IMR-90 (cell line): ENCODE measurements at regions not wholly inside any gene's neighbourhood (a gene's known extent, or its start where the extent isn't known, plus 50 kb on each side); places are given as distances from the start of the nearest gene placed in this dataset.

Experiments
- ATAC-seq: fragments of 200-7000 bp; cut with Tn5 transposase; 2 replicates; pipeline ENCODE4 v1.9.1; 2020; ENCODE audit warnings: low read depth, mild to moderate bottlenecking, moderate library complexity
- BruUV-seq: library from RNA; stranded (reverse); fragments of 400-500 nt; replicated peaks from 2 replicates; lab custom pipeline; 2021; lab: Mats Ljungman, UMichigan
- CTCF ChIA-PET: fragments of 300-600 bp; formaldehyde crosslinking; extraction: SDS; loops from one replicate; lab custom pipeline; 2021; ENCODE audit warnings: antibody characterized with exemption; lab: Yijun Ruan, JAX
- POLR2A ChIA-PET: fragments of 300-600 bp; sonication (Branson Sonifier 250); formaldehyde crosslinking; loops from one replicate; lab custom pipeline; 2022; ENCODE audit warnings: antibody characterized with exemption; ENCODE audit not compliant: unreplicated experiment; lab: Charles Lee
- DNase-seq: peaks from one replicate; pipeline ENCODE4 v3.0.0; 2013
- H2AFZ ChIP-seq: replicated peaks from 2 replicates; pipeline ENCODE3; 2013; ENCODE audit warnings: low read length, mild to moderate bottlenecking; ENCODE audit not compliant: poor library complexity
- H2AK5ac ChIP-seq: 2 replicates; pipeline ENCODE4 v1.6.1; 2013; ENCODE audit warnings: low read depth, low read length, inconsistent platforms
- H2AK9ac ChIP-seq: replicated peaks from 2 replicates; pipeline ENCODE3; 2013; ENCODE audit warnings: mild to moderate bottlenecking, low read depth, low read length, moderate library complexity; ENCODE audit not compliant: poor library complexity
- H2BK120ac ChIP-seq: 2 replicates; pipeline ENCODE4 v1.6.1; 2013; ENCODE audit warnings: low read depth, low read length, inconsistent platforms
- H2BK15ac ChIP-seq: 3 replicates; pipeline ENCODE4 v1.6.1; 2013; ENCODE audit warnings: low read depth, low read length, inconsistent platforms
- H2BK20ac ChIP-seq: 2 replicates; pipeline ENCODE4 v1.6.1; 2013; ENCODE audit warnings: low read depth, mild to moderate bottlenecking, inconsistent platforms, low read length, moderate library complexity
- H2BK5ac ChIP-seq: 2 replicates; pipeline ENCODE4 v1.6.1; 2013; ENCODE audit warnings: mild to moderate bottlenecking, low read depth, low read length, inconsistent platforms; ENCODE audit not compliant: poor library complexity, severe bottlenecking
- H3K14ac ChIP-seq: replicated peaks from 2 replicates; pipeline ENCODE4 v1.6.1; 2013; ENCODE audit warnings: low read depth, low read length, inconsistent platforms
- H3K18ac ChIP-seq: 2 replicates; pipeline ENCODE4 v1.6.1; 2013; ENCODE audit warnings: low read depth, low read length, control low read depth
- H3K23ac ChIP-seq: 2 replicates; pipeline ENCODE4 v1.6.1; 2013; ENCODE audit warnings: low read depth, low read length, inconsistent platforms
- H3K27ac ChIP-seq: 2 replicates; pipeline ENCODE4 v1.5.1; 2013; ENCODE audit warnings: mild to moderate bottlenecking, control low read depth, low read length; ENCODE audit not compliant: insufficient read depth
- H3K27me3 ChIP-seq: 2 replicates; pipeline ENCODE4 v1.6.1; 2013; ENCODE audit warnings: low read length; ENCODE audit not compliant: control insufficient read depth, insufficient read depth
- H3K36me3 ChIP-seq: 2 replicates; pipeline ENCODE4 v1.6.1; 2013; ENCODE audit warnings: low read length, mixed read lengths; ENCODE audit not compliant: control insufficient read depth, insufficient read depth
- H3K4ac ChIP-seq: 2 replicates; pipeline ENCODE4 v1.6.1; 2013; ENCODE audit warnings: low read depth, low read length, inconsistent platforms
- H3K4me1 ChIP-seq: 2 replicates; pipeline ENCODE4 v1.6.1; 2013; ENCODE audit warnings: low read length, mixed read lengths; ENCODE audit not compliant: control insufficient read depth, insufficient read depth
- H3K4me2 ChIP-seq: 2 replicates; pipeline ENCODE4 v1.6.1; 2013; ENCODE audit warnings: low read depth, mild to moderate bottlenecking, control low read depth, low read length, moderate library complexity
- H3K4me3 ChIP-seq: 2 replicates; pipeline ENCODE4 v1.5.1; 2013; ENCODE audit warnings: low read depth, mild to moderate bottlenecking, control low read depth, low read length, moderate library complexity; ENCODE audit not compliant: insufficient read depth
- H3K56ac ChIP-seq: 2 replicates; pipeline ENCODE4 v1.6.1; 2013; ENCODE audit warnings: low read length, inconsistent platforms; ENCODE audit not compliant: insufficient read depth; ENCODE audit errors: extremely low read depth
- H3K79me1 ChIP-seq, 2 experiments: 2 replicates each; pipeline ENCODE4 v1.6.1; 2013; ENCODE audit warnings: low read length in 2 of 2, inconsistent platforms in 1 of 2, low read depth in 1 of 2
- H3K9ac ChIP-seq: 2 replicates; pipeline ENCODE4 v1.6.1; 2013; ENCODE audit warnings: low read depth, low read length, control low read depth
- H3K9me1 ChIP-seq: 2 replicates; pipeline ENCODE4 v1.6.1; 2013; ENCODE audit warnings: low read length, inconsistent platforms; ENCODE audit not compliant: insufficient read depth
- H3K9me3 ChIP-seq: 2 replicates; pipeline ENCODE4 v1.6.1; 2013; ENCODE audit warnings: low read length; ENCODE audit not compliant: control insufficient read depth, insufficient read depth
- H4K20me1 ChIP-seq: 2 replicates; pipeline ENCODE4 v1.6.1; 2013; ENCODE audit warnings: low read length, inconsistent platforms; ENCODE audit not compliant: insufficient read depth
- H4K5ac ChIP-seq: 2 replicates; pipeline ENCODE4 v1.6.1; 2013; ENCODE audit warnings: mild to moderate bottlenecking, low read depth, low read length, control low read depth
- H4K8ac ChIP-seq, 2 experiments: 2 replicates each; pipeline ENCODE4 v1.6.1; 2013; ENCODE audit warnings: low read depth in 2 of 2, low read length in 2 of 2, control low read depth in 1 of 2, inconsistent platforms in 1 of 2
- H4K91ac ChIP-seq: 2 replicates; pipeline ENCODE4 v1.6.1; 2013; ENCODE audit warnings: low read depth, low read length, inconsistent platforms; ENCODE audit not compliant: insufficient read depth
- FOS ChIP-seq: fragments of 150-350 bp; IDR thresholded peaks from 2 replicates; pipeline ENCODE4 v1.6.1; 2016; ENCODE audit warnings: low read depth, low read length
- MAFK ChIP-seq: IDR thresholded peaks from 2 replicates; pipeline ENCODE4 v1.6.1; 2012; ENCODE audit warnings: low read depth, low read length, improper control_type of control experiment
- MXI1 ChIP-seq: IDR thresholded peaks from 2 replicates; pipeline ENCODE4 v1.6.1; 2012; ENCODE audit warnings: low read depth, mild to moderate bottlenecking, low read length, moderate library complexity, borderline replicate concordance
- NFE2L2 ChIP-seq: fragments of 150-350 bp; IDR thresholded peaks from 2 replicates; pipeline ENCODE4 v1.6.1; 2016; ENCODE audit warnings: low read depth, mild to moderate bottlenecking, low read length
- USF2 ChIP-seq: fragments of 150-350 bp; IDR thresholded peaks from 2 replicates; pipeline ENCODE4 v1.6.1; 2017; ENCODE audit warnings: mild to moderate bottlenecking, antibody characterized with exemption, low read length, low read depth
- WGBS, 2 experiments: methylation state at CpG; one replicate each; pipeline versions ENCODE4 v1.1.5 to v1.1.7; 2013; ENCODE audit warnings: missing lambda C conversion rate in 2 of 2; ENCODE audit not compliant: insufficient read length in 1 of 2; ENCODE audit errors: extremely low coverage in 2 of 2; 5-methylcytosine and 5-hydroxymethylcytosine counted together
- dilution Hi-C: fragments of 300-500 bp; cut with HindIII; formaldehyde crosslinking; loops from one replicate; pipeline ENCODE4 v1.14.3; 2018; ENCODE audit warnings: low sequenced_read_pairs; ENCODE audit not compliant: unreplicated experiment
- in situ Hi-C: fragments of 300-500 bp; cut with MboI; formaldehyde crosslinking; loops from 3 replicates; pipeline ENCODE4 v1.14.3; 2019; ENCODE audit warnings: low sequenced_read_pairs, inconsistent platforms, mixed read lengths
- intact Hi-C: fragments of 100-400 bp; cut with micrococcal nuclease; formaldehyde crosslinking; loops from 2 replicates; pipeline ENCODE4 v1.10.0; 2022

DNA sequence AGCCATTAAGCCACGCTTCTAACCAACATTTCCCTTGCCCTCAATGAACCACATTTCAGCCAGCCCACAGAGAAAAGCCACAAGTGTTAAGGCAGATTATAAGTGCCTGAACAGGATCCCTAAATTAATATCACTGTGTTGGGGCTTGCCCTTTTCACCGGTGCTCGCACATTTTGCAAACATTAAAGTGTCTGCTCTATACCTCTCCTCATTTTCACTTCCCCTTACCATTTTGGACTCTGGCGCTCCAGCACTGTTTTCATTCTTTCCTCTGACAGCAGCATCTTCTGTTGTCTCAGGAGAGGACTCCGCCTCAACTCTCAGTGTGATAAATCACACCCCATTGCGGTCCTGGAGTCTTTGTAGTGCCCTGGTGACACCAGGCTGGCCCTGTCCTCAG lies 274.2 kb downstream of the BAMBI start:
- intact Hi-C loops: no loop called here
- Histone ChIP-seq H3K4me3 (no peak overlapping the region), H3K27ac (no peak overlapping the region), H3K4ac (no peak overlapping the region), H3K9ac (no peak overlapping the region), H2BK15ac (no peak overlapping the region), H3K4me1 (no peaks in the 10 kb centered on the region; the same call in 1 of the 2 replicates), H3K18ac (no peak overlapping the region), H2AK9ac (no peak overlapping the region), H4K20me1 (no peaks in the 10 kb centered on the region), H3K14ac (no peak overlapping the region), H3K23ac (no peak overlapping the region), H3K56ac (no peak overlapping the region), H3K79me1 (no peaks in the 10 kb centered on the region), H3K9me3 (no peaks in the 10 kb centered on the region; the same call in 1 of the 2 replicates), H2AFZ (peak overlapping the region; percentile 27), H3K36me3 (no peaks in the 10 kb centered on the region), H3K4me2 (no peak overlapping the region), H2BK120ac (no peak overlapping the region), H4K5ac (no peak overlapping the region), H3K9me1 (peaks cover 4% of the 10 kb centered on the region; the same call in 1 of the 2 replicates), H4K91ac (no peak overlapping the region), H2BK5ac (no peak overlapping the region), H4K8ac (no peak overlapping the region), H2BK20ac (no peak overlapping the region), H3K27me3 (no peaks in the 10 kb centered on the region), H2AK5ac (0 out of 2 replicates have a peak overlapping the region, but pooled peaks have one; percentile 23)
- ChIA-PET CTCF (no interaction called here), POLR2A (no interaction called here)
- no peak for TF ChIP-seq MAFK
- no peak for TF ChIP-seq USF2
- no peak for TF ChIP-seq MXI1
- no peak for TF ChIP-seq FOS
- TF ChIP-seq NFE2L2: no peak
- dilution Hi-C loops: no loop called here
- no TSS peak for BruUV-seq
- WGBS, 2 experiments: 100% methylated on average over 1 of the region's 6 CpGs; no CpG with 5 or more reads in 1 of the 2 experiments
- DNase-seq (no peak), ATAC-seq (no peak)
- in situ Hi-C loops: no loop called here
